ENCODE measurements at regions not wholly inside any gene's neighbourhood (a gene's known extent, or its start where the extent isn't known, plus 50 kb on each side); places are given as distances from the start of the nearest gene placed in this dataset.

GRCh38 chr5:38029397-38030065 is 189.7 kb upstream of the GDNF start:
- no peak for DNase-seq

- DNase-seq = no peak
These were observed 184.0 kb upstream of the GDNF start for GRCh38 chr5:38023799-38024198.

GRCh38 chr5:38023371-38023770 is 183.5 kb upstream of the GDNF start:
- no peak for DNase-seq

- no peak for DNase-seq
These were observed 182.8 kb upstream of the GDNF start for GRCh38 chr5:38022631-38023030.

- DNase-seq = peak; percentile 20
These were observed 178.2 kb upstream of the GDNF start for GRCh38 chr5:38018016-38018415.

- DNase-seq = no peak
These were observed 173.3 kb upstream of the GDNF start for GRCh38 chr5:38013107-38013506.

- no peak for DNase-seq
These were observed 171.9 kb upstream of the GDNF start for GRCh38 chr5:38011668-38012188.

GRCh38 chr5:38009749-38010358 is 170.0 kb upstream of the GDNF start:
- no peak for DNase-seq

GRCh38 chr5:38008198-38008597 is 168.4 kb upstream of the GDNF start:
- DNase-seq = no peak

GRCh38 chr5:37999593-37999992 is 159.8 kb upstream of the GDNF start:
- no peak for DNase-seq

- DNase-seq = no peak
These were observed 157.1 kb upstream of the GDNF start for GRCh38 chr5:37996918-37997317.

- DNase-seq = no peak
These were observed 154.9 kb upstream of the GDNF start for GRCh38 chr5:37994729-37995128.

GRCh38 chr5:37991301-37992299 is 151.8 kb upstream of the GDNF start:
- DNase-seq = no peak

- no peak for DNase-seq
These were observed 150.0 kb upstream of the GDNF start for GRCh38 chr5:37989884-37990283.

- no peak for DNase-seq
These were observed 148.7 kb upstream of the GDNF start for GRCh38 chr5:37988454-37989046.

- DNase-seq = no peak
These were observed 144.5 kb upstream of the GDNF start for GRCh38 chr5:37984300-37984699.

GRCh38 chr5:37983463-37983862 is 143.6 kb upstream of the GDNF start:
- no peak for DNase-seq

GRCh38 chr5:37979559-37979958 is 139.7 kb upstream of the GDNF start:
- DNase-seq = no peak

- DNase-seq = no peak
These were observed 135.7 kb upstream of the GDNF start for GRCh38 chr5:37975531-37975930.

GRCh38 chr5:37971483-37972024 is 131.7 kb upstream of the GDNF start:
- no peak for DNase-seq

- peak; percentile 36 for DNase-seq
These were observed 127.0 kb upstream of the GDNF start for GRCh38 chr5:37966871-37967270.

GRCh38 chr5:37966291-37966690 is 126.5 kb upstream of the GDNF start:
- DNase-seq = no peak

Measured in skin of body (tissue), 1 donor.